ENCODE measurements at regions not wholly inside any gene's neighbourhood (a gene's known extent, or its start where the extent isn't known, plus 50 kb on each side); places are given as distances from the start of the nearest gene placed in this dataset.

GRCh38 chr12:46907791-46908190 lies 82.0 kb upstream of the SLC38A4 start:
- TF ChIP-seq POLR2A (IDR thresholded peaks at IDR 0.05; ENCODE audit: low read depth) (no peak), CTCF (IDR thresholded peaks at IDR 0.05) (no peak), EP300 (IDR thresholded peaks at IDR 0.05) (no peak), POLR2AphosphoS5 (IDR thresholded peaks at IDR 0.05) (no peak)

Measured in esophagus muscularis mucosa (tissue), 4 donors.